ENCODE measurements at regions not wholly inside any gene's neighbourhood (a gene's known extent, or its start where the extent isn't known, plus 50 kb on each side); places are given as distances from the start of the nearest gene placed in this dataset.
"Not testable (repeated sequence)": the region's sequence is repeated elsewhere in the genome, so short reads cannot be mapped to it uniquely, and the experiment has no call there.

GRCh38 chr12:127162307-127162706 is 1104.7 kb upstream of the TMEM132C start:
- TF ChIP-seq CTCF (IDR thresholded peaks at IDR 0.05; ENCODE audit: insufficient read depth, low read depth, low read length, missing control alignments): no peak
- DNase-seq (ENCODE audit: low read depth): peak; percentile 16
- no peak overlapping the region for H3K4me3 ChIP-seq (ENCODE audit: low read length)

GRCh38 chr12:127162902-127163301 is 1104.1 kb upstream of the TMEM132C start:
- H3K4me3 ChIP-seq (ENCODE audit: low read length): no peak overlapping the region
- TF ChIP-seq CTCF (IDR thresholded peaks at IDR 0.05; ENCODE audit: insufficient read depth, low read depth, low read length, missing control alignments): no peak
- peak; percentile 63 for DNase-seq (ENCODE audit: low read depth)

GRCh38 chr12:127165567-127166392 is 1101.2 kb upstream of the TMEM132C start:
- peak overlapping the region; percentile 44 for H3K4me3 ChIP-seq (ENCODE audit: low read length)
- no peak for TF ChIP-seq CTCF (IDR thresholded peaks at IDR 0.05; ENCODE audit: insufficient read depth, low read depth, low read length, missing control alignments)
- DNase-seq (ENCODE audit: low read depth): peak; percentile 87

GRCh38 chr12:127169321-127170181 is 1097.4 kb upstream of the TMEM132C start:
- H3K4me3 ChIP-seq (ENCODE audit: low read length): no peak overlapping the region
- no peak for DNase-seq (ENCODE audit: low read depth)
- TF ChIP-seq CTCF (IDR thresholded peaks at IDR 0.05; ENCODE audit: insufficient read depth, low read depth, low read length, missing control alignments): no peak

- no peak for DNase-seq (ENCODE audit: low read depth)
- no peak overlapping the region for H3K4me3 ChIP-seq (ENCODE audit: low read length)
- TF ChIP-seq CTCF (IDR thresholded peaks at IDR 0.05; ENCODE audit: insufficient read depth, low read depth, low read length, missing control alignments): no peak
Observed at GRCh38 chr12:127170226-127171180, 1096.5 kb upstream of the TMEM132C start.

GRCh38 chr12:127172861-127173260 is 1094.1 kb upstream of the TMEM132C start:
- no peak for DNase-seq (ENCODE audit: low read depth)
- no peak for TF ChIP-seq CTCF (IDR thresholded peaks at IDR 0.05; ENCODE audit: insufficient read depth, low read depth, low read length, missing control alignments)
- H3K4me3 ChIP-seq (ENCODE audit: low read length): no peak overlapping the region

- H3K4me3 ChIP-seq (ENCODE audit: low read length); DNase-seq (ENCODE audit: low read depth): not testable (repeated sequence)
Observed at GRCh38 chr12:127173971-127174370, 1093.0 kb upstream of the TMEM132C start.

Data from epithelial cell of esophagus (primary cell).